ENCODE measurements at regions not wholly inside any gene's neighbourhood (a gene's known extent, or its start where the extent isn't known, plus 50 kb on each side); places are given as distances from the start of the nearest gene placed in this dataset.
"Not testable (repeated sequence)": the region's sequence is repeated elsewhere in the genome, so short reads cannot be mapped to it uniquely, and the experiment has no call there.

GRCh38 chr11:22079133-22079872 lies 113.6 kb upstream of the ANO5 start:
- no peaks in the 10 kb centered on the region for H3K27me3 Mint-ChIP-seq
- no peak overlapping the region for H3K27ac Mint-ChIP-seq
- no peaks in the 10 kb centered on the region for H3K4me1 Mint-ChIP-seq (ENCODE audit: low read depth in 2 of 2)
- peaks cover 4 to 11% of the 10 kb centered on the region in 2 donors for H3K9me3 Mint-ChIP-seq
- DNase-seq (no peak), ATAC-seq (replicated peaks) (no peak)
- H3K4me3 Mint-ChIP-seq, result no peak overlapping the region
- H3K36me3 Mint-ChIP-seq (ENCODE audit: insufficient read depth), result peaks cover 2% of the 10 kb centered on the region

- Mint-ChIP-seq H3K4me3 (no peak overlapping the region), H3K27me3 (no peaks in the 10 kb centered on the region), H3K36me3 (ENCODE audit: insufficient read depth) (no peaks in the 10 kb centered on the region), H3K27ac (no peak overlapping the region), H3K4me1 (ENCODE audit: low read depth in 2 of 2) (no peaks in the 10 kb centered on the region), H3K9me3 (peaks cover 2 to 11% of the 10 kb centered on the region in 2 donors)
- ATAC-seq (replicated peaks) (no peak), DNase-seq (no peak)
Observed at GRCh38 chr11:22082178-22082577, 110.7 kb upstream of the ANO5 start.

- ATAC-seq (replicated peaks), result no peak
- Mint-ChIP-seq H3K4me1 (ENCODE audit: low read depth in 2 of 2) (no peaks in the 10 kb centered on the region), H3K36me3 (ENCODE audit: insufficient read depth) (no peaks in the 10 kb centered on the region), H3K27me3 (no peaks in the 10 kb centered on the region), H3K4me3 (no peak overlapping the region), H3K27ac (no peak overlapping the region), H3K9me3 (peaks cover 2 to 11% of the 10 kb centered on the region in 2 donors)
- DNase-seq, result no peak
Observed at GRCh38 chr11:22082788-22083187, 110.1 kb upstream of the ANO5 start.

GRCh38 chr11:22084056-22084455 lies 108.8 kb upstream of the ANO5 start:
- DNase-seq (no peak), ATAC-seq (replicated peaks) (no peak)
- no peaks in the 10 kb centered on the region for H3K4me1 Mint-ChIP-seq (ENCODE audit: low read depth in 2 of 2)
- H3K4me3 Mint-ChIP-seq, result no peak overlapping the region
- H3K27ac Mint-ChIP-seq, result no peak overlapping the region
- H3K27me3 Mint-ChIP-seq, result no peaks in the 10 kb centered on the region
- H3K36me3 Mint-ChIP-seq (ENCODE audit: insufficient read depth), result no peaks in the 10 kb centered on the region
- peaks cover 6 to 11% of the 10 kb centered on the region in 2 donors for H3K9me3 Mint-ChIP-seq

- Mint-ChIP-seq H3K27ac (no peak overlapping the region), H3K9me3 (peaks cover 4 to 11% of the 10 kb centered on the region in 2 donors), H3K4me1 (ENCODE audit: low read depth in 2 of 2) (no peaks in the 10 kb centered on the region), H3K27me3 (no peaks in the 10 kb centered on the region), H3K36me3 (ENCODE audit: insufficient read depth) (no peaks in the 10 kb centered on the region), H3K4me3 (no peak overlapping the region)
- ATAC-seq (replicated peaks), result no peak
- no peak for DNase-seq
Observed at GRCh38 chr11:22084564-22084963, 108.3 kb upstream of the ANO5 start.

- DNase-seq (no peak), ATAC-seq (replicated peaks) (no peak)
- Mint-ChIP-seq H3K9me3 (peaks cover 0 to 6% of the 10 kb centered on the region in 2 donors), H3K27me3 (no peaks in the 10 kb centered on the region), H3K36me3 (ENCODE audit: insufficient read depth) (no peaks in the 10 kb centered on the region), H3K4me1 (ENCODE audit: low read depth in 2 of 2) (no peaks in the 10 kb centered on the region), H3K27ac (no peak overlapping the region), H3K4me3 (no peak overlapping the region)
Observed at GRCh38 chr11:22089609-22090008, 103.3 kb upstream of the ANO5 start.

- DNase-seq (no peak), ATAC-seq (replicated peaks) (no peak)
- Mint-ChIP-seq H3K4me1 (ENCODE audit: low read depth in 2 of 2) (no peaks in the 10 kb centered on the region), H3K4me3 (no peak overlapping the region), H3K9me3 (peaks cover 7 to 17% of the 10 kb centered on the region in 2 donors), H3K36me3 (ENCODE audit: insufficient read depth) (no peaks in the 10 kb centered on the region), H3K27me3 (no peaks in the 10 kb centered on the region), H3K27ac (no peak overlapping the region)
Observed at GRCh38 chr11:22106566-22106965, 86.3 kb upstream of the ANO5 start.

- Mint-ChIP-seq H3K27ac (no peak overlapping the region), H3K36me3 (ENCODE audit: insufficient read depth) (no peaks in the 10 kb centered on the region), H3K9me3 (peaks cover 8 to 10% of the 10 kb centered on the region in 2 donors), H3K4me3 (no peak overlapping the region), H3K27me3 (no peaks in the 10 kb centered on the region), H3K4me1 (ENCODE audit: low read depth in 2 of 2) (no peaks in the 10 kb centered on the region)
- ATAC-seq (replicated peaks) (no peak), DNase-seq (no peak)
Observed at GRCh38 chr11:22115470-22116029, 77.3 kb upstream of the ANO5 start.

GRCh38 chr11:22127981-22128380 lies 64.9 kb upstream of the ANO5 start:
- H3K4me1 Mint-ChIP-seq (ENCODE audit: low read depth in 2 of 2); ATAC-seq (replicated peaks); DNase-seq; H3K36me3 Mint-ChIP-seq (ENCODE audit: insufficient read depth); H3K4me3 Mint-ChIP-seq; H3K27me3 Mint-ChIP-seq; H3K27ac Mint-ChIP-seq: not testable (repeated sequence)
- peaks cover 16 to 18% of the 10 kb centered on the region in 2 donors for H3K9me3 Mint-ChIP-seq

- H3K27me3 Mint-ChIP-seq, result no peaks in the 10 kb centered on the region
- ATAC-seq (replicated peaks) (no peak), DNase-seq (no peak)
- peaks cover 15 to 18% of the 10 kb centered on the region in 2 donors for H3K9me3 Mint-ChIP-seq
- H3K36me3 Mint-ChIP-seq (ENCODE audit: insufficient read depth), result no peaks in the 10 kb centered on the region
- H3K4me3 Mint-ChIP-seq, result no peak overlapping the region
- no peak overlapping the region for H3K27ac Mint-ChIP-seq
- no peaks in the 10 kb centered on the region for H3K4me1 Mint-ChIP-seq (ENCODE audit: low read depth in 2 of 2)
Observed at GRCh38 chr11:22130462-22131053, 62.3 kb upstream of the ANO5 start.

GRCh38 chr11:22133776-22134175 lies 59.1 kb upstream of the ANO5 start:
- no peaks in the 10 kb centered on the region for H3K4me1 Mint-ChIP-seq (ENCODE audit: low read depth in 2 of 2)
- no peak overlapping the region for H3K27ac Mint-ChIP-seq
- H3K27me3 Mint-ChIP-seq, result no peaks in the 10 kb centered on the region
- no peak overlapping the region for H3K4me3 Mint-ChIP-seq
- H3K36me3 Mint-ChIP-seq (ENCODE audit: insufficient read depth), result no peaks in the 10 kb centered on the region
- ATAC-seq (replicated peaks) (no peak), DNase-seq (no peak)
- peaks cover 7% of the 10 kb centered on the region in 2 donors for H3K9me3 Mint-ChIP-seq

- H3K9me3 Mint-ChIP-seq, result peaks cover 0 to 1% of the 10 kb centered on the region in 2 donors
- no peaks in the 10 kb centered on the region for H3K27me3 Mint-ChIP-seq
- no peak overlapping the region for H3K27ac Mint-ChIP-seq
- no peak overlapping the region for H3K4me3 Mint-ChIP-seq
- no peaks in the 10 kb centered on the region for H3K4me1 Mint-ChIP-seq (ENCODE audit: low read depth in 2 of 2)
- DNase-seq (no peak), ATAC-seq (replicated peaks) (no peak)
- H3K36me3 Mint-ChIP-seq (ENCODE audit: insufficient read depth), result no peaks in the 10 kb centered on the region
Observed at GRCh38 chr11:22138264-22138663, 54.6 kb upstream of the ANO5 start.

Measured in effector memory CD8-positive, alpha-beta T cell (primary cell).